HFFc6 (cell line): ENCODE measurements at regions not wholly inside any gene's neighbourhood (a gene's known extent, or its start where the extent isn't known, plus 50 kb on each side); places are given as distances from the start of the nearest gene placed in this dataset.

Experiments
- DNase-seq: peaks from one replicate; pipeline ENCODE4 v3.0.0-alpha.2; 2018
- H3K27ac Mint-ChIP-seq: 2 replicates; pipeline ENCODE4 v1.8.0; 2020; ENCODE audit warnings: mild to moderate bottlenecking, mixed read lengths
- H3K27me3 Mint-ChIP-seq: 2 replicates; pipeline ENCODE4 v1.8.0; 2021; ENCODE audit warnings: mild to moderate bottlenecking, moderate library complexity, mixed read lengths; ENCODE audit not compliant: insufficient read depth
- H3K36me3 Mint-ChIP-seq: 2 replicates; pipeline ENCODE4 v1.8.0; 2021; ENCODE audit warnings: low read depth, mixed read lengths
- H3K4me1 Mint-ChIP-seq: 2 replicates; pipeline ENCODE4 v1.8.0; 2020; ENCODE audit warnings: low read depth, mixed read lengths
- H3K4me3 Mint-ChIP-seq: 2 replicates; pipeline ENCODE4 v1.8.0; 2020; ENCODE audit warnings: mild to moderate bottlenecking, moderate library complexity, mixed read lengths
- H3K9me3 Mint-ChIP-seq: 2 replicates; pipeline ENCODE4 v1.8.0; 2020; ENCODE audit warnings: mild to moderate bottlenecking, mixed read lengths
- CTCF ChIP-seq: fragments of 200-600 bp; sonication (generic); IDR thresholded peaks from 2 replicates; pipeline ENCODE4 v1.5.0; 2021; ENCODE audit warnings: antibody characterized with exemption, mild to moderate bottlenecking

GRCh38 chr9:107738789-107739188 is 249.2 kb upstream of the KLF4 start:
- Mint-ChIP-seq H3K4me1 (peaks cover 68% of the 10 kb centered on the region), H3K36me3 (no peaks in the 10 kb centered on the region), H3K27ac (peak overlapping the region; percentile 97), H3K9me3 (no peaks in the 10 kb centered on the region), H3K4me3 (peak overlapping the region; percentile 22; the same call in 1 of the 2 replicates), H3K27me3 (no peaks in the 10 kb centered on the region; the same call in 1 of the 2 replicates)
- TF ChIP-seq CTCF: no peak
- DNase-seq: peak; percentile 52

GRCh38 chr9:107737987-107738743 is 248.6 kb upstream of the KLF4 start:
- no peak for TF ChIP-seq CTCF
- Mint-ChIP-seq H3K4me1 (peaks cover 74% of the 10 kb centered on the region), H3K27me3 (no peaks in the 10 kb centered on the region; the same call in 1 of the 2 replicates), H3K36me3 (no peaks in the 10 kb centered on the region), H3K4me3 (peak overlapping the region; percentile 58; the same call in 1 of the 2 replicates), H3K9me3 (no peaks in the 10 kb centered on the region), H3K27ac (peak overlapping the region; percentile 97)
- DNase-seq: peak; percentile 70

GRCh38 chr9:107737610-107737986 is 248.0 kb upstream of the KLF4 start:
- H3K4me1 Mint-ChIP-seq: peaks cover 80% of the 10 kb centered on the region
- no peaks in the 10 kb centered on the region for H3K9me3 Mint-ChIP-seq
- no peaks in the 10 kb centered on the region; the same call in 1 of the 2 replicates for H3K27me3 Mint-ChIP-seq
- TF ChIP-seq CTCF: no peak
- no peak overlapping the region for H3K4me3 Mint-ChIP-seq
- H3K27ac Mint-ChIP-seq: peak overlapping the region; percentile 97
- no peaks in the 10 kb centered on the region for H3K36me3 Mint-ChIP-seq
- no peak for DNase-seq

- Mint-ChIP-seq H3K27me3 (no peaks in the 10 kb centered on the region; the same call in 1 of the 2 replicates), H3K9me3 (no peaks in the 10 kb centered on the region), H3K4me1 (peaks cover 89% of the 10 kb centered on the region), H3K27ac (peak overlapping the region; percentile 4; the same call in 1 of the 2 replicates), H3K4me3 (no peak overlapping the region; the same call in 1 of the 2 replicates), H3K36me3 (no peaks in the 10 kb centered on the region)
- TF ChIP-seq CTCF: no peak
- no peak for DNase-seq
Observed at GRCh38 chr9:107735821-107736220, 246.3 kb upstream of the KLF4 start.

GRCh38 chr9:107734256-107735013 is 244.9 kb upstream of the KLF4 start:
- Mint-ChIP-seq H3K27me3 (no peaks in the 10 kb centered on the region; the same call in 1 of the 2 replicates), H3K9me3 (no peaks in the 10 kb centered on the region), H3K27ac (peak overlapping the region; percentile 89), H3K36me3 (0 out of 2 replicates have a peak, but pooled peaks cover 2% of the 10 kb centered on the region), H3K4me3 (peak overlapping the region; percentile 61), H3K4me1 (peaks cover 78% of the 10 kb centered on the region)
- no peak for TF ChIP-seq CTCF
- DNase-seq: peak; percentile 81
